NCI-H1694 (cell line): ENCODE measurements at regions not wholly inside any gene's neighbourhood (a gene's known extent, or its start where the extent isn't known, plus 50 kb on each side); places are given as distances from the start of the nearest gene placed in this dataset.
A peak's percentile ranks its signal among the peaks of the same experiment; 100 is the strongest.
"Not testable (repeated sequence)": the region's sequence is repeated elsewhere in the genome, so short reads cannot be mapped to it uniquely, and the experiment has no call there.

Experiments used
- DNase-seq: peaks from one replicate; lab custom pipeline; 2025; lab: John Stamatoyannopoulos, UW

GRCh38 chr13:111501596-111502535 lies 181.4 kb downstream of the TEX29 start:
- DNase-seq, result not testable (repeated sequence)

GRCh38 chr13:111502957-111503356 lies 182.5 kb downstream of the TEX29 start:
- DNase-seq, result no peak

GRCh38 chr13:111503376-111503775 lies 182.9 kb downstream of the TEX29 start:
- DNase-seq, result no peak

- no peak for DNase-seq
These were observed 183.7 kb downstream of the TEX29 start for GRCh38 chr13:111503905-111504695.

GRCh38 chr13:111505175-111505777 lies 184.8 kb downstream of the TEX29 start:
- peak; percentile 65 for DNase-seq

GRCh38 chr13:111506125-111506524 lies 185.7 kb downstream of the TEX29 start:
- no peak for DNase-seq

- no peak for DNase-seq
These were observed 186.2 kb downstream of the TEX29 start for GRCh38 chr13:111506621-111507020.

- DNase-seq, result no peak
These were observed 187.9 kb downstream of the TEX29 start for GRCh38 chr13:111508164-111508870.

- DNase-seq, result no peak
These were observed 188.6 kb downstream of the TEX29 start for GRCh38 chr13:111508902-111509509.

- no peak for DNase-seq
These were observed 190.2 kb downstream of the TEX29 start for GRCh38 chr13:111510502-111511218.

GRCh38 chr13:111511219-111511732 lies 190.8 kb downstream of the TEX29 start:
- no peak for DNase-seq

GRCh38 chr13:111511805-111512504 lies 191.5 kb downstream of the TEX29 start:
- no peak for DNase-seq

- no peak for DNase-seq
These were observed 192.3 kb downstream of the TEX29 start for GRCh38 chr13:111512707-111513106.

GRCh38 chr13:111513766-111514609 lies 193.5 kb downstream of the TEX29 start:
- DNase-seq, result no peak

GRCh38 chr13:111514610-111515306 lies 194.3 kb downstream of the TEX29 start:
- no peak for DNase-seq

GRCh38 chr13:111515307-111515617 lies 194.8 kb downstream of the TEX29 start:
- DNase-seq, result no peak

- DNase-seq, result no peak
These were observed 195.2 kb downstream of the TEX29 start for GRCh38 chr13:111515635-111516034.
